Fibroblast of upper back skin (primary cell): ENCODE measurements at regions not wholly inside any gene's neighbourhood (a gene's known extent, or its start where the extent isn't known, plus 50 kb on each side); places are given as distances from the start of the nearest gene placed in this dataset.
"Not testable (repeated sequence)": the region's sequence is repeated elsewhere in the genome, so short reads cannot be mapped to it uniquely, and the experiment has no call there.

Source experiments
- DNase-seq: peaks from one replicate; pipeline ENCODE4 v3.0.0-alpha.2; 2013

- no peak for DNase-seq
Measured at GRCh38 chr14:48349689-48350088, 674.3 kb upstream of the MDGA2 start.

DNA sequence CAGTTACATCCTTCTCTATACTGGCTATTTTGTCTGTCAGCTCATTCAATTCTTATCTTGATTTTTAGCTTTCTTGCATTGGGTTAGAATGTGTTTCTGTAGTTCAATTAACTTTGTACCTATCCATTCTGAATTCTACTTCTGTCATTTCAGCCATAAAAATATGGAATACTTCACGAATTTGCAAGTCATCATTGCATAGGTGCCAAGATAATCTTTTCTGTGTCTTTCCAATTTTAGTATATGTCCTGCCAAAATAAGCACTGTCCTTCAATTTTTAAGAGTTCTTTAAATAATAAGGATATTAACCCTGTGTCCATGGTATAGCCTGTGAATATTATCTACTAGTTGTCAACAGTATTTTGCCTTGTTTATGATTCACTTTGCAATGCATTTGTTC, 665.7 kb upstream of the MDGA2 start:
- DNase-seq: no peak

- no peak for DNase-seq
Measured at GRCh38 chr14:48333221-48333920, 658.0 kb upstream of the MDGA2 start.

GRCh38 chr14:48331421-48331820, 656.0 kb upstream of the MDGA2 start:
- no peak for DNase-seq

DNA sequence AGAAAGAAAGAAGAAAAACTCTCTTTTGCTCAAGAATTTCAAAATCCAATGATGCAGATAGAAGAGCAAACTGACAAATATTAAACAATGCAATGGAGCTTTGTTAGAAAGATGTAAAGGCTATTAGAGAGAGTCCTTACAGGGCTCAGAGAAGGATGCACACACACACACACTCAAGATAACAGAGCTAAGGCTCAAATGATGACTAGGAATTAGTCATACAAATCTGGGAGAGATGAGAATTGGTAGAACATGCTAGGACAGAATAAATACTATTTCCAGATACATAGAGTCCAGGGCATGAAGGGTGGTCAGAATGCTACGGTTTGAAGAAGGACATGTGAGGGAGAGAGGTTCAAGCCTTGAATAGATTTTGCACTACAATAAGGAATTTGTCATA, 650.1 kb upstream of the MDGA2 start:
- no peak for DNase-seq

GRCh38 chr14:48323665-48324064, 648.3 kb upstream of the MDGA2 start:
- DNase-seq: peak; percentile 1

- DNase-seq: no peak
Measured at GRCh38 chr14:48319823-48320222, 644.4 kb upstream of the MDGA2 start.

- no peak for DNase-seq
Measured at GRCh38 chr14:48304729-48305128, 629.3 kb upstream of the MDGA2 start.

- no peak for DNase-seq
Measured at GRCh38 chr14:48289701-48290100, 614.3 kb upstream of the MDGA2 start.

GRCh38 chr14:48285217-48285616, 609.8 kb upstream of the MDGA2 start:
- not testable (repeated sequence) for DNase-seq

DNA sequence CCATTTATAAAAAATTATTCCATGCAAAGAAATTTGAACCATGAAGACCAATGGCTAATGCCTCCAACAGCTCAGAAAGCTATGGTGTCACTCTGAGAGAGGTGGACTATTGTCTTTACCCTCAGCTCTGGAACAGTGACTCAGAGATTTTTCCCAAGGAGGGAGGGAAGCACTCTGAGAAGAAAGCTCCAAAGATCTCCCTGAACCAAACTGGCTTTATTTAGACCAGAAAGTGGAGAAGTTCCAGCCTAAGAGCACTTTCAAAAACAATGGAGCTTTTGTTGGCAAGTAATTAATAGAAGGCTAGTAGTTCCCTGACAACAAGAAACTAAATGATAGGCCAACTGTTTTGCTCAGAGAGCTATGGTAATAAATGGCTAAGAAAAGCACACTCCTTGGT, 599.9 kb upstream of the MDGA2 start:
- no peak for DNase-seq

- DNase-seq: no peak
Measured at GRCh38 chr14:48274826-48275225, 599.4 kb upstream of the MDGA2 start.

- DNase-seq: not testable (repeated sequence)
Measured at GRCh38 chr14:48267926-48268325, 592.5 kb upstream of the MDGA2 start.

DNA sequence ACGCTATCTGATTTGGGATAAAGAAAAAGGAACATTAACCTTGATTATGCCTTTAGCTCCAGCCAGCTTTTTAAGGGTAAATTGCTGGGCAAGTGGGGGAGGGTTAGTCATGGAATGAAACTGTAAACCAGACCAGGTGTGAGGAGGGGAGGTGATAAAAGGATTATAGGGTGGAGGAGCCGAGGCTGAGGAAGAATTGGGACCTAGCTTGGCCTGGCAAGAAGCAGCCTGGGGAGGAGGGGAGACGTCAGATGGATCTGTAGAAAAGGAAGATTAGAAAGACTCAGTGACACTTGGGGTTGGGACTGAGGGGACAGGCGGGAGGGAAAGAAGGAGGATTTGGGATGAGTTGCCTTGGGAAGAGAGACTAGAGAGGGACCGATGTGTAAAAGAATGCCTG, 590.8 kb upstream of the MDGA2 start:
- not testable (repeated sequence) for DNase-seq

DNA sequence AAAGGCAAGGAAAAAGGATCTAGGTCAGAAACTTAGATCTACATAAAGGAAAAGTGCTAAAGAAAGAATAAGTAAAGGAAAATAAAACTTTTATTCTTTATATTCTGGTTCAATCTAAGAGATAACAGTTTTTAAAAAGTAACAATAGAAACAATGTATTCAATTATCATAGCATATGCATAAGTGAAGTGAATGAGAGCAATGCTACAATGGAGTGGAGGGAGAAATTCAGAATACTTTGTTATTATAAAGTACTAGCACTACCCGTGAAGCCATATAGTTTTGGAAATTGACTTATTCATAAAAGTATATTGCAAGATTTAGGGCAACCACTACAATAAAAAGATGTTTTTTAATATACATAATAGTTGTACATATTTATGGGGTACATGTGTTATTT, 586.0 kb upstream of the MDGA2 start:
- no peak for DNase-seq

- DNase-seq: not testable (repeated sequence)
Measured at GRCh38 chr14:48260394-48261295, 585.2 kb upstream of the MDGA2 start.

DNA sequence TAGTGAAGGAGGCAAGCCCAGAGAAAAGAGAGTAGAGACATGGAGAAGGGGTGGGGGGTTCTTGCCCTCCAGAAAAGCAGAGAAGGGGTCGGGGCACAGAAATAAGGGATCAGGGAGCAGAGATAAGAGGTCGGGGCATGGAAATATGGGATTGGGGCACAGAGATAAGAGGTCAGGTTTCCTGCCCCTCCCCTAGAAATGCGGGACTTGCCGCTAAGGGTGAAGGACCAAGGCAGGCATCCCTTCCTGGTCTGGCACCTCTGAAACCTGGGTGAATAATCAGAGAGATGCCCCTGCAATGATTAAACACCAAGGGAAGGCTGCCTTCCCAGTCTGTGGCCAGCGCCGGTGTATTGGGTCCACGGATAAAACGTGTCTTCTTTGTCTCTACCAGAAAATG, 584.5 kb upstream of the MDGA2 start:
- DNase-seq: not testable (repeated sequence)

DNA sequence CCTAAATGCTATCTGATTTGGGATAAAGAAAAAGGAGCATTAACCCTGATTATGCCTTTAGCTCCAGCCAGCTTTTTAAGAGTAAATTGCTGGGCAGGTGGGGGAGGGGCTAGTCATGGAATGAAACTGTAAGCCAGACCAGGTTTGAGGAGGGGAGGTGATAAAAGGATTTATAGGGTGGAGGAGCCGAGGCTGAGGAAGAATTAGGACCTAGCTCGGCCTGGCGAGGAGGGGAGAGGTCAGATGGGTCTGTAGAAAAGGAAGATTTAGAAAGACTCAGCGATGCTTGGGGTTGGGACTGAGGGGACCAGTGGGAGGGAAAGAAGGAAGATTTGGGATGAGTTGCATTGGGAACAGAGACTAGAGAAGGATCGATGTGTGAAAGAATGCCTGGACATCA, 583.8 kb upstream of the MDGA2 start:
- DNase-seq: not testable (repeated sequence)

DNA sequence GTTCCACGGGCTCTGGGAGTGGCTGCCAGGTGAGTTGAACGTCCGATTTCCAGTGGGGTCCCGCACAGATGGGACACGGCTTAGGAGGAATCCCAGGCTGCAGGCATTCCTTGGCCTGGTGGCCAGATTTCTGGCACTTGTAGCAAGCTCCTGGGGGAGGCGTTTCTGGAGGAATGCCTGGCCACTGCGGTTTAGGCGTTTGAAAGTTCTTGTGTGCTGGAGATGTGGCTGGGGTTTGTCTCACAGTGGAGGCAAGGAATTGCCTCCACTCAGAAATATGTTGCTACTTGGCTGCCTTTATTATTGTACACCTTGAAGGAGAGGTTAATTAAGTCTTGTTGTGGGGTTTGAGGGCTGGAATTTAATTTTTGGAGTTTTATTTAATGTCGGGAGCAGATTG, 583.3 kb upstream of the MDGA2 start:
- not testable (repeated sequence) for DNase-seq

DNA sequence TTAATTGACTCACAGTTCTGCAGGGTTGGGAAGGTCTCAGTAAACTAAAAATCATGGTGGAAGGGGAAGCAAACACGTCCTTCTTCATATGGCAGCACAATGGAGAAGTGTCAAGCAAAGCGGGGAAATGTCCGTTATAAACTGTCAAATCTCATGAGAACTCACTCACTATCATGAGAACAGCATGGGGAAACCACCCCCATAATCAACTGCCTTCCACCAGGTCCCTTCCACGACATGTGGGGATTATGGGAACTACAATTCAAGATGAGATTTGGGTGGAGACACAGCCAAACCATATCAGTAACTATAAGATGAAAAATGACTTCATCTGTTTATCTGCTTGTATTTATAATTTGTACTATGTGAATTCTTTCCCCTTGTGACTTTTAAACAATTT, 577.6 kb upstream of the MDGA2 start:
- no peak for DNase-seq

DNA sequence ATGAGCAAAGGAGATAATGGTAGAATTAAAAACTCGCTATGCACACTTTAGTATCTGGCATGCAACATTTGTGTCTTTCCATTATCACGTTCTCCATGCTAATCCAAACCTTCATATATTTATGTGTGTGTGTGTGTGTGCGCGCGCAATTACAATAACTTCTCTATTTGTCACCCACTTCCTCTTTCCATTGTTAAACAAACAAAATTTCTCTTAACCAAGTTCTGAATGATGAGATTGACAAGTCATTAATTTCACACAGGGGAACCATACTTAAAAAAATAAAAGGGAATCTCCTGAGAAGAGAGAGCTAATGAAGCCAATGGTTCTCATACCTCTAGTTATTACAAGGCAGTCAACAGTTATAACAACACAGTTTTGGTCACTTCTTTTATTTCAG, 575.9 kb upstream of the MDGA2 start:
- DNase-seq: no peak

- DNase-seq: no peak
Measured at GRCh38 chr14:48250575-48250974, 575.2 kb upstream of the MDGA2 start.

GRCh38 chr14:48247977-48248376, 572.6 kb upstream of the MDGA2 start:
- no peak for DNase-seq

- no peak for DNase-seq
Measured at GRCh38 chr14:48243900-48244299, 568.5 kb upstream of the MDGA2 start.
